Activated T-cell treated with anti-CD3 and anti-CD28 coated beads for 48 hours (primary cell): ENCODE measurements at regions not wholly inside any gene's neighbourhood (a gene's known extent, or its start where the extent isn't known, plus 50 kb on each side); places are given as distances from the start of the nearest gene placed in this dataset.
"Not testable (repeated sequence)": the region's sequence is repeated elsewhere in the genome, so short reads cannot be mapped to it uniquely, and the experiment has no call there.

ENCODE experiments used
- DNase-seq: peaks from one replicate; pipeline ENCODE4 v3.0.0-alpha.2; 2020; ENCODE audit warnings: low read depth

- DNase-seq = no peak
Observed at GRCh38 chr19:27745978-27746542, 1466.9 kb downstream of the UQCRFS1 start.

GRCh38 chr19:27744926-27745768 is 1467.8 kb downstream of the UQCRFS1 start:
- DNase-seq = no peak

GRCh38 chr19:27742041-27742440 is 1470.9 kb downstream of the UQCRFS1 start:
- DNase-seq = no peak

- DNase-seq = no peak
Observed at GRCh38 chr19:27741236-27741635, 1471.7 kb downstream of the UQCRFS1 start.

- no peak for DNase-seq
Observed at GRCh38 chr19:27740396-27740795, 1472.6 kb downstream of the UQCRFS1 start.

- DNase-seq = no peak
Observed at GRCh38 chr19:27738569-27739193, 1474.3 kb downstream of the UQCRFS1 start.

GRCh38 chr19:27736225-27736624 is 1476.7 kb downstream of the UQCRFS1 start:
- no peak for DNase-seq

GRCh38 chr19:27735314-27735713 is 1477.6 kb downstream of the UQCRFS1 start:
- DNase-seq = no peak

- no peak for DNase-seq
Observed at GRCh38 chr19:27734496-27735220, 1478.3 kb downstream of the UQCRFS1 start.

- DNase-seq = no peak
Observed at GRCh38 chr19:27733551-27734266, 1479.2 kb downstream of the UQCRFS1 start.

- DNase-seq = no peak
Observed at GRCh38 chr19:27729332-27729731, 1483.6 kb downstream of the UQCRFS1 start.

- DNase-seq = no peak
Observed at GRCh38 chr19:27722625-27723024, 1490.3 kb downstream of the UQCRFS1 start.

GRCh38 chr19:27720155-27720554 is 1492.8 kb downstream of the UQCRFS1 start:
- DNase-seq = no peak

GRCh38 chr19:27719034-27719433 is 1493.9 kb downstream of the UQCRFS1 start:
- no peak for DNase-seq

- no peak for DNase-seq
Observed at GRCh38 chr19:27718234-27718633, 1494.7 kb downstream of the UQCRFS1 start.

- DNase-seq = no peak
Observed at GRCh38 chr19:27717825-27718224, 1495.1 kb downstream of the UQCRFS1 start.

GRCh38 chr19:27716922-27717321 is 1496.0 kb downstream of the UQCRFS1 start:
- no peak for DNase-seq

- DNase-seq = no peak
Observed at GRCh38 chr19:27714857-27715256, 1498.1 kb downstream of the UQCRFS1 start.

GRCh38 chr19:27709496-27709895 is 1503.5 kb downstream of the UQCRFS1 start:
- no peak for DNase-seq

- DNase-seq = not testable (repeated sequence)
Observed at GRCh38 chr19:27708986-27709385, 1504.0 kb downstream of the UQCRFS1 start.

GRCh38 chr19:27707026-27707425 is 1505.9 kb downstream of the UQCRFS1 start:
- not testable (repeated sequence) for DNase-seq

- DNase-seq = no peak
Observed at GRCh38 chr19:27705896-27706295, 1507.1 kb downstream of the UQCRFS1 start.
